HK-2 (cell line): ENCODE measurements at regions not wholly inside any gene's neighbourhood (a gene's known extent, or its start where the extent isn't known, plus 50 kb on each side); places are given as distances from the start of the nearest gene placed in this dataset.

ENCODE experiments used
- DNase-seq: peaks from one replicate; pipeline ENCODE4 v3.0.0-alpha.2; 2018; ENCODE audit not compliant: unreplicated experiment

GRCh38 chr10:64206409-64206808 lies 685.2 kb downstream of the REEP3 start:
- no peak for DNase-seq

GRCh38 chr10:64209561-64209960 lies 688.4 kb downstream of the REEP3 start:
- no peak for DNase-seq

GRCh38 chr10:64210211-64210610 lies 689.0 kb downstream of the REEP3 start:
- DNase-seq = no peak

GRCh38 chr10:64211466-64211865 lies 690.3 kb downstream of the REEP3 start:
- no peak for DNase-seq

GRCh38 chr10:64215088-64215487 lies 693.9 kb downstream of the REEP3 start:
- DNase-seq = no peak

GRCh38 chr10:64219271-64220025 lies 698.2 kb downstream of the REEP3 start:
- DNase-seq = no peak

GRCh38 chr10:64234489-64234888 lies 713.3 kb downstream of the REEP3 start:
- no peak for DNase-seq

- DNase-seq = no peak
Observed at GRCh38 chr10:64257704-64258103, 736.5 kb downstream of the REEP3 start.

- no peak for DNase-seq
Observed at GRCh38 chr10:64261092-64261491, 739.9 kb downstream of the REEP3 start.

GRCh38 chr10:64261676-64262075 lies 740.5 kb downstream of the REEP3 start:
- no peak for DNase-seq

GRCh38 chr10:64265961-64266360 lies 744.8 kb downstream of the REEP3 start:
- no peak for DNase-seq

GRCh38 chr10:64271508-64271907 lies 750.3 kb downstream of the REEP3 start:
- DNase-seq = no peak

- DNase-seq = no peak
Observed at GRCh38 chr10:64271983-64272382, 750.8 kb downstream of the REEP3 start.

- no peak for DNase-seq
Observed at GRCh38 chr10:64275001-64275400, 753.8 kb downstream of the REEP3 start.

- DNase-seq = no peak
Observed at GRCh38 chr10:64275774-64276173, 754.6 kb downstream of the REEP3 start.

GRCh38 chr10:64277536-64277935 lies 756.3 kb downstream of the REEP3 start:
- no peak for DNase-seq

- DNase-seq = no peak
Observed at GRCh38 chr10:64283621-64284020, 762.4 kb downstream of the REEP3 start.

GRCh38 chr10:64286533-64286932 lies 765.3 kb downstream of the REEP3 start:
- DNase-seq = no peak

- DNase-seq = no peak
Observed at GRCh38 chr10:64288404-64288803, 767.2 kb downstream of the REEP3 start.

GRCh38 chr10:64303566-64303965 lies 782.4 kb downstream of the REEP3 start:
- no peak for DNase-seq

GRCh38 chr10:64306729-64307327 lies 785.6 kb downstream of the REEP3 start:
- DNase-seq = no peak

- no peak for DNase-seq
Observed at GRCh38 chr10:64312876-64313275, 791.7 kb downstream of the REEP3 start.

- DNase-seq = no peak
Observed at GRCh38 chr10:64313967-64314366, 792.8 kb downstream of the REEP3 start.

GRCh38 chr10:64316416-64316815 lies 795.2 kb downstream of the REEP3 start:
- DNase-seq = no peak
